H9 (cell line): ENCODE measurements at regions not wholly inside any gene's neighbourhood (a gene's known extent, or its start where the extent isn't known, plus 50 kb on each side); places are given as distances from the start of the nearest gene placed in this dataset.

Source experiments
- DNase-seq: peaks from one replicate; pipeline ENCODE4 v3.0.0-alpha.2; 2017
- H2AFZ ChIP-seq: one replicate; pipeline ENCODE4 v1.6.1; 2013; ENCODE audit warnings: mild to moderate bottlenecking, low read length, control low read depth, moderate library complexity
- H2AK5ac ChIP-seq: 2 replicates; pipeline ENCODE4 v1.6.1; 2013; ENCODE audit warnings: low read length, control low read depth, mixed read lengths; ENCODE audit not compliant: insufficient read length
- H2BK120ac ChIP-seq: one replicate; pipeline ENCODE4 v1.6.1; 2013; ENCODE audit warnings: low read depth, mild to moderate bottlenecking, low read length, control low read depth, inconsistent platforms; ENCODE audit not compliant: poor library complexity, severe bottlenecking
- H2BK12ac ChIP-seq: 2 replicates; pipeline ENCODE4 v1.6.1; 2013; ENCODE audit warnings: low read length, control low read depth, mixed read lengths, low read depth; ENCODE audit not compliant: insufficient read length
- H2BK15ac ChIP-seq: 2 replicates; pipeline ENCODE4 v1.6.1; 2013; ENCODE audit warnings: low read depth, low read length, control low read depth
- H2BK20ac ChIP-seq: one replicate; pipeline ENCODE4 v1.6.1; 2013; ENCODE audit warnings: low read depth, mild to moderate bottlenecking, low read length, control low read depth, inconsistent platforms; ENCODE audit not compliant: poor library complexity, severe bottlenecking
- H2BK5ac ChIP-seq: 2 replicates; pipeline ENCODE4 v1.6.1; 2013; ENCODE audit warnings: low read length, control low read depth, mixed read lengths; ENCODE audit not compliant: insufficient read length
- H3K14ac ChIP-seq: 2 replicates; pipeline ENCODE4 v1.6.1; 2013; ENCODE audit warnings: low read length, control low read depth; ENCODE audit not compliant: insufficient read depth
- H3K18ac ChIP-seq: 2 replicates; pipeline ENCODE4 v1.6.1; 2013; ENCODE audit warnings: low read depth, mild to moderate bottlenecking, mixed read lengths, low read length, control low read depth; ENCODE audit not compliant: insufficient read length
- H3K23ac ChIP-seq: 2 replicates; pipeline ENCODE4 v1.6.1; 2013; ENCODE audit warnings: low read length, control low read depth, mixed read lengths, low read depth; ENCODE audit not compliant: insufficient read length
- H3K23me2 ChIP-seq: 2 replicates; pipeline ENCODE4 v1.6.1; 2013; ENCODE audit warnings: low read depth, mild to moderate bottlenecking, mixed read lengths, low read length, control low read depth; ENCODE audit not compliant: insufficient read length, poor library complexity, severe bottlenecking
- H3K27ac ChIP-seq: 2 replicates; pipeline ENCODE4 v1.5.1; 2013; ENCODE audit warnings: low read length, control low read depth, mixed read lengths, low read depth; ENCODE audit not compliant: insufficient read length
- H3K27me3 ChIP-seq: 2 replicates; pipeline ENCODE4 v1.6.1; 2013; ENCODE audit warnings: low read length, control low read depth, inconsistent platforms; ENCODE audit not compliant: insufficient read depth
- H3K4ac ChIP-seq: 2 replicates; pipeline ENCODE4 v1.6.1; 2013; ENCODE audit warnings: low read depth, mild to moderate bottlenecking, control low read depth, inconsistent platforms, low read length, moderate library complexity
- H3K4me1 ChIP-seq: 2 replicates; pipeline ENCODE4 v1.6.1; 2013; ENCODE audit warnings: low read length, control low read depth, inconsistent platforms; ENCODE audit not compliant: insufficient read depth
- H3K4me2 ChIP-seq: 2 replicates; pipeline ENCODE4 v1.6.1; 2013; ENCODE audit warnings: low read length, control low read depth, mixed read lengths; ENCODE audit not compliant: insufficient read length, insufficient read depth
- H3K56ac ChIP-seq: 2 replicates; pipeline ENCODE4 v1.6.1; 2013; ENCODE audit warnings: low read depth, mild to moderate bottlenecking, mixed read lengths, low read length, control low read depth; ENCODE audit not compliant: insufficient read length
- H3K79me1 ChIP-seq: 2 replicates; pipeline ENCODE4 v1.6.1; 2013; ENCODE audit warnings: low read depth, mild to moderate bottlenecking, moderate library complexity, low read length, control low read depth, inconsistent platforms; ENCODE audit not compliant: insufficient read depth, poor library complexity, severe bottlenecking
- H3K79me2 ChIP-seq: 2 replicates; pipeline ENCODE4 v1.6.1; 2013; ENCODE audit warnings: low read length, control low read depth, inconsistent platforms; ENCODE audit not compliant: insufficient read depth
- H3K9ac ChIP-seq: 2 replicates; pipeline ENCODE4 v1.6.1; 2013; ENCODE audit warnings: low read length, control low read depth, mixed read lengths; ENCODE audit not compliant: insufficient read length; ENCODE audit errors: extremely low read depth
- H3K9me3 ChIP-seq: one replicate; pipeline ENCODE4 v1.6.1; 2013; ENCODE audit warnings: low read depth, low read length, inconsistent platforms; ENCODE audit not compliant: control insufficient read depth
- H3T11ph ChIP-seq: one replicate; pipeline ENCODE4 v1.6.1; 2013; ENCODE audit warnings: mild to moderate bottlenecking, low read length, control low read depth, inconsistent platforms
- H4K20me1 ChIP-seq: one replicate; pipeline ENCODE4 v1.6.1; 2013; ENCODE audit not compliant: control insufficient read depth, insufficient read length, insufficient read depth
- H4K5ac ChIP-seq: 2 replicates; pipeline ENCODE4 v1.6.1; 2013; ENCODE audit warnings: low read depth, mild to moderate bottlenecking, mixed read lengths, low read length, control low read depth; ENCODE audit not compliant: insufficient read length
- H4K8ac ChIP-seq: replicated peaks from 2 replicates; pipeline ENCODE4 v1.6.1; 2013; ENCODE audit warnings: low read length, control low read depth, mixed read lengths, low read depth; ENCODE audit not compliant: insufficient read length
- H4K91ac ChIP-seq: 2 replicates; pipeline ENCODE4 v1.6.1; 2013; ENCODE audit warnings: low read depth, mild to moderate bottlenecking, moderate library complexity, mixed read lengths, low read length, control low read depth; ENCODE audit not compliant: insufficient read length
- H3K27ac Mint-ChIP-seq, 3 experiments: 2 replicates in 2 of 3; 3 replicates in 1 of 3; pipeline ENCODE4 v1.8.0; 2020 to 2021; ENCODE audit warnings: mixed read lengths in 3 of 3, mild to moderate bottlenecking in 1 of 3, moderate library complexity in 1 of 3
- H3K27me3 Mint-ChIP-seq: 2 replicates; pipeline ENCODE4 v1.8.0; 2021; ENCODE audit warnings: low read depth, mild to moderate bottlenecking, moderate library complexity, mixed read lengths
- H3K36me3 Mint-ChIP-seq, 3 experiments: 2 replicates in 2 of 3; 3 replicates in 1 of 3; pipeline ENCODE4 v1.8.0; 2020 to 2021; ENCODE audit warnings: low read depth in 3 of 3, mixed read lengths in 3 of 3; ENCODE audit not compliant: insufficient read depth in 1 of 3
- H3K4me1 Mint-ChIP-seq, 2 experiments: 2 replicates each; pipeline ENCODE4 v1.8.0; 2020; ENCODE audit warnings: mixed read lengths in 2 of 2
- H3K4me3 Mint-ChIP-seq, 2 experiments: 2 replicates in 1 of 2; 3 replicates in 1 of 2; pipeline ENCODE4 v1.8.0; 2020 to 2021; ENCODE audit warnings: mild to moderate bottlenecking in 2 of 2, mixed read lengths in 2 of 2, moderate library complexity in 1 of 2
- H3K9me3 Mint-ChIP-seq, 2 experiments: 2 replicates in 1 of 2; 3 replicates in 1 of 2; pipeline ENCODE4 v1.8.0; 2020; ENCODE audit warnings: mild to moderate bottlenecking in 2 of 2, mixed read lengths in 2 of 2, moderate library complexity in 1 of 2
- WGBS: extraction: QIAGEN DNeasy Blood & Tissue Kit; methylation state at CpG from one replicate; pipeline ENCODE4 v1.1.7; 2013; ENCODE audit warnings: missing lambda C conversion rate, low lambda C conversion rate, mixed read lengths; ENCODE audit not compliant: insufficient read length; ENCODE audit errors: extremely low coverage; 5-methylcytosine and 5-hydroxymethylcytosine counted together
- TF ChIP-seq, protein P1 (sequence below): fragments of 200-600 bp; sonication (generic); conservative IDR thresholded peaks from 3 replicates; pipeline ENCODE4 v1.8.0; 2021; ENCODE audit warnings: antibody characterized with exemption, mild to moderate bottlenecking

- Histone ChIP-seq H3T11ph (no peak overlapping the region), H3K27ac (no peak overlapping the region), H2BK5ac (no peak overlapping the region), H3K56ac (no peak overlapping the region), H4K20me1 (no peaks in the 10 kb centered on the region), H4K91ac (no peak overlapping the region), H2BK20ac (no peak overlapping the region), H4K5ac (no peak overlapping the region), H2BK15ac (no peak overlapping the region), H3K9me3 (no peaks in the 10 kb centered on the region), H3K9ac (peak overlapping the region; percentile 8), H3K4me2 (no peak overlapping the region), H3K27me3 (no peaks in the 10 kb centered on the region), H3K79me2 (no peaks in the 10 kb centered on the region; the same call in 1 of the 2 replicates), H2BK12ac (no peak overlapping the region), H3K79me1 (no peaks in the 10 kb centered on the region), H2BK120ac (no peak overlapping the region), H3K4me1 (0 out of 2 replicates have a peak, but pooled peaks cover 2% of the 10 kb centered on the region), H4K8ac (no peak overlapping the region), H2AFZ (peak overlapping the region; percentile 1), H2AK5ac (no peak overlapping the region), H3K23ac (no peak overlapping the region), H3K4ac (no peak overlapping the region), H3K23me2 (no peaks in the 10 kb centered on the region), H3K14ac (no peak overlapping the region), H3K18ac (no peak overlapping the region)
- no peaks in the 10 kb centered on the region for H3K36me3 Mint-ChIP-seq
- WGBS, result no CpG with 5 or more reads among the region's 9 CpGs
- no peaks in the 10 kb centered on the region; the same call in 1 of the 2 replicates for H3K27me3 Mint-ChIP-seq
- peak; percentile 38 for DNase-seq
- H3K9me3 Mint-ChIP-seq, result no peaks in the 10 kb centered on the region
- H3K27ac Mint-ChIP-seq, result no peak overlapping the region
- H3K4me3 Mint-ChIP-seq, result no peak overlapping the region
- TF ChIP-seq, protein P1, sequence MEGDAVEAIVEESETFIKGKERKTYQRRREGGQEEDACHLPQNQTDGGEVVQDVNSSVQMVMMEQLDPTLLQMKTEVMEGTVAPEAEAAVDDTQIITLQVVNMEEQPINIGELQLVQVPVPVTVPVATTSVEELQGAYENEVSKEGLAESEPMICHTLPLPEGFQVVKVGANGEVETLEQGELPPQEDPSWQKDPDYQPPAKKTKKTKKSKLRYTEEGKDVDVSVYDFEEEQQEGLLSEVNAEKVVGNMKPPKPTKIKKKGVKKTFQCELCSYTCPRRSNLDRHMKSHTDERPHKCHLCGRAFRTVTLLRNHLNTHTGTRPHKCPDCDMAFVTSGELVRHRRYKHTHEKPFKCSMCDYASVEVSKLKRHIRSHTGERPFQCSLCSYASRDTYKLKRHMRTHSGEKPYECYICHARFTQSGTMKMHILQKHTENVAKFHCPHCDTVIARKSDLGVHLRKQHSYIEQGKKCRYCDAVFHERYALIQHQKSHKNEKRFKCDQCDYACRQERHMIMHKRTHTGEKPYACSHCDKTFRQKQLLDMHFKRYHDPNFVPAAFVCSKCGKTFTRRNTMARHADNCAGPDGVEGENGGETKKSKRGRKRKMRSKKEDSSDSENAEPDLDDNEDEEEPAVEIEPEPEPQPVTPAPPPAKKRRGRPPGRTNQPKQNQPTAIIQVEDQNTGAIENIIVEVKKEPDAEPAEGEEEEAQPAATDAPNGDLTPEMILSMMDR, result no peak
- peaks cover 0 to 7% of the 10 kb centered on the region in 2 experiments; a peak in 2 of 4 replicates for H3K4me1 Mint-ChIP-seq
Observed at GRCh38 chr5:147055850-147056566, 177.5 kb upstream of the PPP2R2B start.
